GM18507 (cell line): ENCODE measurements at regions not wholly inside any gene's neighbourhood (a gene's known extent, or its start where the extent isn't known, plus 50 kb on each side); places are given as distances from the start of the nearest gene placed in this dataset.
"Not testable (repeated sequence)": the region's sequence is repeated elsewhere in the genome, so short reads cannot be mapped to it uniquely, and the experiment has no call there.

Experiments used
- DNase-seq: peaks from one replicate; pipeline ENCODE4 v3.0.0; 2011; ENCODE audit warnings: low read depth; ENCODE audit not compliant: insufficient read length; ENCODE audit errors: extremely low spot score
- FAIRE-seq: peaks from 2 replicates; lab custom pipeline; 2011; peaks lifted over from hg19 to GRCh38; lab: Jason Lieb, UNC

DNA sequence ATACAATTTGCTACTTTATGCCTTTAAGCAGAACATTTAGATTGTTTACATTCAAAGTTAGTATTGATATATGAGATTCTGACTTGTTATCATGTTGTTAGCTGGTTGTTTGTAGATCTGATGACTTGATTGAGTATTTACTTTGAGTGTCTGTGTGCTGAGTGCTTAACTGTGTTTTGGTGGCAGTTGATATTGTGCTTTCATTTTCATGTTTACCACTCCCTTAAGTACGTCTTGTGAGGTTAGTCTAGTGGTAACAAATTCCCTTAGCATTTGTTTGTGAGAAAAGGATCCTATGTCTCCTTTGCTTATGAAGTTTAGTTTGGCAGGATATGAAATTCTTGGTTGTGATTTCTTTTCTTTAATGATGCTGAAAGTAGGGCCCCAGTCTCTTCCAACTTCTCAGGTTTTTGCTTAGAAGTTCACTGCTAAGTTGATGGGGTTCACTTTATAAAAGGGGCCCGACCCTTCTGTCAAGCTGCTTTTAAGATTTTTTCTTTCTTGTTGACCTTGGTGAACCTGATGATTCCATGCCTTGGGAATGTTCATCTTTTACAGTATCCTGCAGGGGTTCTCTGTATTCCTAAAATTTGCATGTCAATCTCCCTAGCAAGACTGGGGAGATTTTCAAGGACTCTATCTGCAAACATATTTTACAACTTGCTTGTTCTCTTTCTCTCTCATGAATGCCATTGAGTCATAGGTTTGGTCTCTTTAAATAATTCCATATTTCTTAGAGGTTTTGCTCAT, 1095.4 kb upstream of the PCDH20 start:
- DNase-seq, result no peak
- FAIRE-seq, result no peak

DNA sequence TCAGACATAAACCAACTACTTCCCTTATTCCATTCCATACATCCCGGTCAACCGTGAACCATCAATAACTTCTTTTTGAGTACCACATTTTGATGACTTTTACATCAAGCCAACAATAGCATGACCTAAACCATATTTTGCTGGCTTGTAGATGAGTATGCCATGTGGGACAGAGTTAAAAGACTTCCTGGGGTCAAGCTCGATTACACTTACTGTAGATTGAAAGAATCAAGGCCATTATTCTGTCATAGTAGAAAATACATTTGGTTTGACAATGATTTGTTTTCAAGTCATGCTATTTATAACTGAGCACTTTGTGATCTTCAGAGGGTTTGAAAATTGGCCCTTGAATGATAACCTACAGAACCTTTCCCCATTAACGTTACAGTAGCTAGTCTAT, 1086.9 kb upstream of the PCDH20 start:
- FAIRE-seq, result no peak

DNA sequence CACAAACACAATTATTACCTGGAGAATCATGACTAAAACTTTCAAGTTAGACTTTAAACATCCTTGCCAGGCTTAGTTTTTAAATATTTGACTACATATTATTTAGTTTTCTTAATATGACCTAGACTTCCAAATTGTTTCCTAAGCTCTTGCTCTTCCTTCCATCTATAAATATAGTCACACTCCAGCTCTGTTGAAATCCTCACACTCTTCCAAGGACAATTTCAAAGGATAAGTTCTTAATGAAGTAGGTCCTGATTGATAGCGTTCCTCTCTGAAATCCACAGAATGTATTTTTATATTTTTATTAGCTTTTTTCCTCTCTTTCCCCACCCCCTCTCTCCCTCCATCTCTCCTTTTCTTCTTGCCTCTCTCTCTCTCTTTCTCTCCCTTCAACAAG, 1074.1 kb upstream of the PCDH20 start:
- no peak for FAIRE-seq
- DNase-seq, result no peak

More for the DNA sequence above, 1086.9 kb upstream of the PCDH20 start:
- no peak for DNase-seq

DNA sequence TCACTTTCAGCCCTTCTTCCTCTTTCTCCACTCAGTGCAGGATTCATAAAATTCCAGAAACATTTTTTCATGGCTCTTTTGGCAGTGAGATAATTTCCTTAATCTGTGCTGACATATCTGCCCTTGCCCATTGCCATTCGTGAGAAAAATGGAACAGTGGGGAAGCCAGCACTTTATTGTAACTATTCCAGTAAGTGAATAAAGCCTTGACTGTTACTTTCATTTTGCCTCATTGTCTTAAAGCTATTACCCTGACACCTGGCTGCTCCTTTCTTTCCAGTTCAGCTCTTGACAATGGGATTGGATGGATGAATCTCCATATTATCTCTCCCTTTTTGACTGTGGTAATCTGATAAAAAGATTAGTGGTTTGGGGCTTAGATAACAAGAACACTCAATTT, 1068.1 kb upstream of the PCDH20 start:
- FAIRE-seq (no peak), DNase-seq (no peak)

DNA sequence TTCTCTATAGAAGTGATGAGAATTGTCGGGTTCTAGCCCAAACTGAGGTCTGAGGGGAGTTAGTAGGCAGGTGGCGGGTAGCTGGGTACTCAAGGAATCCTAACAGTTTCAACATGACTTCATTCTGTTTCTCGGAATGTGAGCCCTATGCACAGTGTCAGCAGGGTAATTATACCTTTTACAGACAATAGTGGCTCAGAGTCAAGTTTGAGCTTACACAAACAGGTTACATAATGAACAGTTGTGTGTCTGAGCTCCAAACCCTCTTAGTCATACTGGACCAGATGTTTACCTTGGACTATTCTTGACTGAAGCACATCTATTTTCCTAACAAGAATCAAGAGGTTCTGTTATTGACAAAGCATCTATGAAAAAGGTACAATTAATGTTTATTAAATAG, 1066.7 kb upstream of the PCDH20 start:
- FAIRE-seq (no peak), DNase-seq (no peak)

DNA sequence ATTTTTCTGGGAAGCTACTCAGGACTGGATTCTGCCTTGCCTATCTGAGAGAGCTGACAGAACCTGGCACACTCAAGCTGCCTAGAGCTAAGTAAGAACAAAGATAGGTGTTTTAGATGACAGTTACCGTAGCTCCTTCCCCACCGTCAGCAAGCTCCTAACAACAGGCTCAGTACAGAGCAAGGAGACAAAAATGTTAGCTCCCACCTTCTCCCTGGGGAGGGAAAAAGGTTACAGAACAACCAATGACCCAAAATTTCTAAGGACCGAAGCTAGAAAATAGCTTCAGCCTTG, 1058.2 kb upstream of the PCDH20 start:
- DNase-seq (no peak), FAIRE-seq (no peak)

DNA sequence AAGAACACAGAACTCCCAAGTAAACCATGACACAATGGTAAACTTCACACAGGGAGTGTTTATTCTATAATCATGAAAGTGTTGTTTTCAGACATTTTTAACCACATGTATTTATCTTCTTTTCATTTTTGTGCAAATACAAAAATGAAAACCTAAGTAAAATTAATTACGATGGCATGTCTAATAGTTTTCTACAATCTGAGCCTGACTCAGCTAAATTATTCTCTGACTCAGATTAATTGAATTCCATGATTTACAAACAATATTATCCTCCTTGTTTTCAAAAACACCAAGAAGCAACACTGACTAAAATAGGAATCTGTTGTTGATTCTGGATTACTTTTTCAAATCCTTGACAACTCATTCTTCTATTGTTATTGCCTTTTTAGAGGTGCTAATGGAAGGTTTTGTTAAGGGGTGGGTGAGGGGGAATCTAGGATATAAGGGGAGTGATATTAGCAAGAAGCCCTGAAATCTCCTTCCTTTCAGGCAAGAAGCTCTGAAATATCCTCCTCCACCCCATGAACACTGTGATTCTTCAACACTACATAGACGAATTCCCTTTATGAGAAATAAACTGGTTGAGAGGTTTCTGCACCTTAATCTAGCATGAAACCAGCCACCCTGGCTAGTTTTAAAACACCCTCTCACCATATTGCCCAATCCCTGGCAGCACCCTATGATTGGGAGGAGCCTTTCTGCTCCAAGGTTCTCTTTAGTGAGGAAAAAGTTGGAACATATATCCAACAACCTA, 1057.7 kb upstream of the PCDH20 start:
- no peak for FAIRE-seq
- no peak for DNase-seq

DNA sequence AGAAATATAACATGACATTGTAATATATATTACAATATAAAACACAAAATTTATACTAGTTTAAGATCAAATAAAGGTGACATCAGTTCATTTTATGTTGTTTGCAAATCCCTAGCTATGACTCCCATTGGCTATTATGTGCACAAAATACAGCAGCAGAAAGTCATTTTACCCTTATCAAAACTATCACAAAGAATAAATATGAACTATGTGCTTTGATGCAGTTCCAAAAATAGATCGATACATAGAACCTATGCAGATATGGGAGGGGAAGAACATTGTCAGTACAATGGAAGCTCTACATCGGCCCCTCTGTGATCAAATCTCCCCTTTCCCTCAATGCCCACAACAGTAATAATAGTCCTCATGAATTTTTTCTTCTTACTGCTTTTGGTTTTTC, 1038.1 kb upstream of the PCDH20 start:
- DNase-seq (no peak), FAIRE-seq (no peak)

DNA sequence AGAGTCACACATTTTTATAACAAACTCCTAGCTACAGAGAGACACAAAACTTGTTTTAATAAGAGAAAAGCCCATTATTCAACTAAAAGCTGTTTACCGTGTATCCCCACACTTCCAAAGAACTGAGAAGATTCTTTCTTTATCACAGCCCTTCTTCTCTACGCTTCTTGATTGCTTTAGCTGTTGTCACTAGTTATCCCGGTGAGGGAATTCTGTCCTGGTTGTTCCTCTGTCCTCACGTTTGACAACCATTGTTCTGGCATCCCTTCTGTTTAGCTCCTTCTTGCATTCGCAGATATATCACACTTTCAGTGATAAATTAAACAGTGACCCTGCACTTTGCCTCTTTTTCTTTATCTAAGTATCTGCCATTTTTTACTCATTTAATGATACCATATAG, 1035.1 kb upstream of the PCDH20 start:
- FAIRE-seq (no peak), DNase-seq (no peak)

DNA sequence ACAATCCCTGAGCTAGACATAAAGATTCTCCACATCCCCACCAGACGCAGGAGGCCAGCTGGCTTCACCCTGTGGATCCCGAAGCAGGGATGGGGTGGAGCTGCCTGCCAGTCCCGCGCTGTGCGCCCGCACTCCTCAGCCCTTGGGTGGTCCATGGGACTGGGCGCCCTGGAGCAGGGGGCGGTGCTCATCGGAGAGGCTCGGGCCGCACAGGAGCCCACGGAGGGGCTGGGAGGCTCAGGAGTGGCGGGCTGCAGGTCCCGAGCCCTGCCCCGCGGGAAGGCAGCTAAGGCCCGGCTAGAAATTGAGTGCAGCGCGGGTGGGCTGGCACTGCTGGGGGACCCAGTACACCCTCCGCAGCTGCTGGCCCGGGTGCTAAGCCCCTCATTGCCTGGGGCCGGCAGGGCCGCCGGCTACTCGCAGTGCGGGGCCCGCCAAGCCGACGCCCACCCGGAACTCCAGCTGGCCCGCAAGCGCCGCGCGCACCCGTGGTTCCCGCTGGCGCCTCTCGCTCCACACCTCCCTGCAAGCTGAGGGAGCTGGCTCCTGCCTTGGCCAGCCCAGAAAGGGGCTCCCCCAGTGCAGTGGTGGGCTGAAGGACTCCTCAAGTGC, 1032.2 kb upstream of the PCDH20 start:
- not testable (repeated sequence) for DNase-seq, FAIRE-seq

DNA sequence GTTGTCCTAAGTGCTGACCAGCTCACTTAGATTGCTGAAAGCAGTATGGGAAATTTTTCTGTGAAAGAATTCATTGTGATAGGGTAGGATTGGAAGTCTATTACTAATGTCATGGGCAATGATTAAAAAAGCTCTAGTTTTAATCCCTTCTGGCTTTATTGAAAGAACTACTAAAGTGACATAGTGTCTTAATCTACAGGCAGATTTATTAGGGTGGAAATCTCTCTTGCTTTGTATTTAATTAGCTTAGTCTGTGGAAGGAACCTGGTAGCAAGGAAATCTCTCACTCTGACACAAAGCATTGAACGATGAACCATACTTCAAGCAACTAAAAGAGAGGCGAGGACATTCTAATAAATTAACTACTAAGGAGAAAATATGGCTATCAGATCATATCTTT, 1029.2 kb upstream of the PCDH20 start:
- FAIRE-seq, result no peak
- no peak for DNase-seq

DNA sequence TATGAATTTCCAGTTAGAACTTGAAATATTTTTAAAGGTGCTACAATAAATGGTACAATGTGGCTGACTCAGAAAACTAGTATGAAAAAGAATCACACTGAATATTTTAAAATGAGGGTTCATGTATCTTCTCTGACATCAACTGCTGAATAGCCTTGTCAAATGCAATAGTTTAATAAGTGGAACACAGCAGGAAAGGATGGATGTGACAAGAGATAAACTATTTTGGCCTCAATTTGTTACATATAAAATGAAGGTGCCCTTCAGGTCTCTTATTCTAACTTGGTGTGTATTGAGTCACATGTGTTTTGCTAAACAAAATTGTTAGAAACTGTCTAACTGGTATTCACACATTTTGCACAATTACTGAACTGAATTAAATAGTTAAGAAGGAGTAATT, 1018.4 kb upstream of the PCDH20 start:
- FAIRE-seq (no peak), DNase-seq (no peak)

DNA sequence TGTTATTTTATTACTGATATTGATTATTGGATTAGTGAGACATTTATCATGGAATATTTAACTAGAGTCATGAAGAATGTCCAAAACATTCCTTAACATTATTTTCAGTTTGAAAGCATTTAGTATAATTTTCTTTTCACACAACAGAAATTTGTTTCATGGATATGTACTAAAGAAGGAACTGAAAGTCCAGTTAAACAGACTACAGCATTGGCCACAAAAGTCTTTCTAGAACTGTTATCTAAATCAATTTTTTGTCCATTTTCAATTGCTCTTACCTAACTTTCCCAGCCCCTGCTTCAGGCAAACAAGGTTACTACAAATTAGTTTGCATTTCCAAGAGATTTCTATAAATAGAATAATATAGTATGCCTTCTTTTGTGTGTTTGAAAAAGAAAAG, 1018.0 kb upstream of the PCDH20 start:
- no peak for FAIRE-seq
- DNase-seq, result no peak

DNA sequence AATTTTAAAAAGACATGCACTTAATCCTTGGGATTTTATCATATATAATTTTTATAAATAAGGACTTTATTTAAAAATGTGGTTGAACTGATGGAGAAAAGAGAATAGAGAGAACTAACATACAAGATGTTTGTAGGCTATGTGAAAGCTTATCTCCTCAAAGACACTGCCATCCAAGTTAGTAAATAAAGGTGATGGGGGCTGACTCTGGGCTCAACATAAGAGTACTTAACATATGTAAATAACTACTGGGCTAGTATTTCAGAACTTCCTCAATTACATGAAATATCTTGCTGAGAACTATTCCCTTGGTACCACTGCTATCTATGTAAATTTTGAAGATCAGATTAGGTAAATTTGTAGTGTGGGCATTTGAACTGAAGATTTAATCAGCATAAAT, 1017.3 kb upstream of the PCDH20 start:
- FAIRE-seq, result no peak
- DNase-seq, result no peak

DNA sequence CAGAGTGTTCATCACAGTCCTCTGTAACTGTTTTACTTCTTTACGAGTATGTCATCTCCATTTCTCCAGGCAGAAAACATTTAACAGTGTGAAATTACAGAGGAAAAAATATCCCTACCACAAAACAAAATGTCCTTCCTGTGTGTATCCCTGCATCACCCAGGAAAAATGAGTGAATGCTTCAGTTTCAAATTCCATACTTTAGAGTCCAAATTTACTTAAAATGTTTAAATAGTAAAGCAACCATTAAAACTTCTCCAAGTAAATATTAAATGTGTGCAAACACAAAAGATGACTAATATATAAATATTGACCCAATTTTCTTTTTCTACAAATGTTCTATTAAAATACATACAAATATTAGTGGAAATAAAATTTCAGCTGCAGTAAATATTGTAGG, 1016.6 kb upstream of the PCDH20 start:
- DNase-seq, result no peak
- FAIRE-seq, result no peak

DNA sequence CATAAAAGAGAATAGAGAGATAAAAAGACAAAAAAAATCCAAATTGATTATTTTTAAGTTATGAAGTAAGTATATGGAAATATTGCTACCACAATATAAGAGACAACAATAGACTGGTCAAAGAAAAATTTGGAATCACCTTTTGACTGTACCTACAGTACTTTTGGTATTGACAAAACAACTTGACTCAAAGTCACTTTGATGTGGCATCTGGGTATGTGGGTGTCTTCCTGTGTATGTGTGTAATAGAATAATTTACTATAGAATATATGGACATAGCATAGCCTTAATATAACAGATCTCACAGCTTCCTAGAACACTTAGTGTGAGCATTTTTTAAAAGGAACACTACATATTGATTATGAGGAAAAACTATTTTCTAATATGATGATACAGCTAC, 1016.2 kb upstream of the PCDH20 start:
- FAIRE-seq, result no peak

DNA sequence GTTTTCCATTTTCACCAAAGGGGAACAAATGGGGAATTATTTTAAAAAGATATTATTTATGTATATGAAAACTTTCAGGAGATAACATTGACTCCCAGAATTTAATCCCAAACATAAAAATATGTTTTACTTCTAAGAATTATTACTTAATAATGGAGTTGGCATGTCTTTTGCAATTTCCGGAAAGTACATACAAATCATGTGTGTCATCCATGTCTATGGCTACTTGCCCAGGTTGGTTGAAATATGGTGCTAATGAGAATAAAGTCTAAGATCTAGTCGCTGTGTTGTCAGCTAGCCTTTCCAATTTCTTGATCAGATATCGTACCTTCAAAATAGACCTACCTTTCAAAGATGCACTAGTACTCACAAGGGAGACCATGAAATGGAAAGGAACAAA, 1003.2 kb upstream of the PCDH20 start:
- no peak for DNase-seq
- no peak for FAIRE-seq

More for the DNA sequence above, 1016.2 kb upstream of the PCDH20 start:
- no peak for DNase-seq

DNA sequence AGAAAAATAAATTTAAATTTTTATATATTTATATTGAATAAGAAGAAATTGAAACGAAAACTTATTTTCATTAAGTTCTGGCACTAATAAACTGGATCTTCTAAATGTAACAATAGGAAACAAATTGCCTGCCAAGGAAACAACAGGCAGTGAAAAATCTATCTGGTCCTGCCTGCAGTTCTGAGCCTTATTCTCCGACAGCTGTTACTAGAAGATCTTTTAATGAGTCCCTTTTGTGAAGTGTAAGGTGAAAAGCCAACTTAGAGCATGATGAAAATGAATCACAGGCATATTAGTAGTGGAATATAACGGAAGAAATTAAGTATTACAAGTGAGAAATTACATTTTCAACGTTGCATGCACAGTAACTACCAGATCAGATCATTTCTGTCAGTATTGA, 1002.7 kb upstream of the PCDH20 start:
- no peak for DNase-seq
- no peak for FAIRE-seq

DNA sequence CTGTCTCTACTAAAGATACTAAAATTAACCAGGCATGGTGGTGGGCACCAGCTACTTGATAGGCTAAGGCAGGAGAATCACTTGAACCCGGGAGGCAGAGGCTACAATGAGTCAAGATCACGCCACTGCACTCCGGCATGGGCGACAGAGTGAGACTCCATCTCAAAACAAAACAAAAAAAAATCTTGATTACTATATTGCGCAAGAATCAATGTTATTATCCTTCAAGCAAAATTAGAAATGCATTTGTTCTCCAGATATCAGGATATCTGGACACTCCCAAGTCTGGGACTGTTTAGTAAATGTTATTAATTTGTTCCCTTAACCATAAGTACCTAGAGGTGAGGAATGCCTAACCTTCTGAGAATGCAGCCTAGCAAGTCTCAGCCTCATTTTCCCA, 992.2 kb upstream of the PCDH20 start:
- no peak for DNase-seq
- no peak for FAIRE-seq

DNA sequence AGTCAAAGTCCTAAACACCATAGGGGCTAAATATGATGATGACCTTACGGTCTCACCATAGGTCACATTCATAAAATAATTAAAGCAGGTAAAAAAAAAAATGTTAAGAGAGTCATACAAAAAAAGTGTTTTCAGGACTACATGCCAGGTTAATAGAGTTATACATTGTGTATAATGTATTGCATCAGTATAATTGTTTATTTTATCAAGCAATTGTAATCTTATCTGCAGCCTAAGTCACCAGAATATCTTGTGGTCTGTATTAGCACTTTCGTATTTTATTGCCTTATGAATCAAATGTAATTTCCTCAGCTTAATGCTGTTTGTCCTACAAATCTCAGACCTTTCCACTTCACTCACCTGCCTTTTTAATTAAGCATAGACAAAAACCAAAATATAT, 972.9 kb upstream of the PCDH20 start:
- DNase-seq, result no peak
- FAIRE-seq, result no peak

DNA sequence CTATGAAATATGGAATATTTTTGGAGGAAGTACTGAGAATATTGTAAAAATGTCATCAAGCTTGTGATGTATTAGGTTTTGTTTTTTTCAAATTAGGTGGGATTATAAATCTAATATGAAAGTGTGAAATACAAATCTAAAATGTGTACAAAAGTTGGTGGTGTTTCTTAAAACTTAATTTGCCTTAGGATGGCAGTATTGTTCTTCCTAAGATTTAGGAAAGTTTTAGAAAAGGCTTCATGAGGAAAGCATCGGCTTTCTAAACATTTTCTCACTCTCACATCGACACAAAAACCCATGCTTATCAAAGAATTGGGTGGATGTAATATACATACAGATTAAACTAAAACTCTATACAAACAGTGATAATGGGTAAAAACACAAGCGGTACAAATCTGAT, 972.0 kb upstream of the PCDH20 start:
- no peak for DNase-seq
- FAIRE-seq, result no peak
